Activated CD4-positive, alpha-beta T cell treated with anti-CD3 and anti-CD28 coated beads, Interleukin-2, amount 50 U/mL, for 24 hours (primary cell): ENCODE measurements at regions not wholly inside any gene's neighbourhood (a gene's known extent, or its start where the extent isn't known, plus 50 kb on each side); places are given as distances from the start of the nearest gene placed in this dataset.
"Not testable (repeated sequence)": the region's sequence is repeated elsewhere in the genome, so short reads cannot be mapped to it uniquely, and the experiment has no call there.

Experiments used
- DNase-seq, 2 donors: peaks; one replicate each; pipeline ENCODE4 v3.0.0-alpha.2; 2020; ENCODE audit warnings: low read depth in 1 of 2, low spot score in 1 of 2

- not testable (repeated sequence) for DNase-seq
Measured at GRCh38 chr21:10426812-10427211, 94.6 kb upstream of the TPTE start.

- DNase-seq: not testable (repeated sequence)
Measured at GRCh38 chr21:10427277-10427676, 94.1 kb upstream of the TPTE start.

DNA sequence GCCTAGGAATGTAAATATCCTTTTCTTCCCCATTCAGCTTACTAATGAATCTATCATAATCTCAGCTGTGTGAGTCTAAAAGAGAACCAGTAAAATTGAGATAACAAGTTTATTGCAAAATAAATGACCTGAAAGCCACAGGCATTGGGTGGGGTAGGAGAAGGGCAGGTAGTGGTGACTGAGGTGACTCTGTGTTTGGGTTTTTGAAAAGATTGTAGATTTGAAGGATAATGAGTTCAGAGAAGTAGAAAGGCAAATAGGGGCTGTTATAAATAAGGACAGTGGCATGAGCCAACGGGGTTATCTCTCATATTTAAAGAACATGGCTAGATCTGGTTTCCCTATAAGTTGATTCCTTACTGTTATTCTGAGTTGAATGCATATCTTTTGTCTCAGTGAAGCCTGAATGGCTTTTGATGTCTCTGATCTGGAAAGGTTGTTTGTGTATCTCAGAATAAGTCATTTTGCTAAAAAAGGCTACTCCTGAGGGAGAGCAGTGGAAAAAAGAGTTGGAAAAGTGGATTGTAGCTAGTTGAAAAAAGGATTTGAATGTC lies 92.3 kb upstream of the TPTE start:
- not testable (repeated sequence) for DNase-seq

DNA sequence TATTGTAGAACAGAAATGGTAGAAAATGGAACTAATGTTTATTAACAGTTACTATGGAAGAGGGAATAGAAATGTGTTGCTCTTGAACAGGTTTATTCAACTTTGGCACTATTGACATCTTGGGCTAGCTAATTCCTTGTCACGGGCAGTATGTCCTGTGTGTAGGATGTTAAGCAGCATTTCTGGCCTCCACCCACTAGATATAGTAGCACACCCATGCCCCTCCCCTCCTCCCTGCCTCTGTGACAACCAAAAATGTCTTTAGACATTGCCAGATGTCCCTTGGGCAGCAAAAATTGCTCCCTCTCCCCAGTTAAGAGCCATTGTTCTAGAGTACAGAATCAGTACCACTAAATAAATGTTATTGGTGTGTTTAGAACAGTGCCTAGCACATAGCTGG lies 91.4 kb upstream of the TPTE start:
- no peak for DNase-seq

GRCh38 chr21:10431995-10432394 lies 89.4 kb upstream of the TPTE start:
- DNase-seq: not testable (repeated sequence)

DNA sequence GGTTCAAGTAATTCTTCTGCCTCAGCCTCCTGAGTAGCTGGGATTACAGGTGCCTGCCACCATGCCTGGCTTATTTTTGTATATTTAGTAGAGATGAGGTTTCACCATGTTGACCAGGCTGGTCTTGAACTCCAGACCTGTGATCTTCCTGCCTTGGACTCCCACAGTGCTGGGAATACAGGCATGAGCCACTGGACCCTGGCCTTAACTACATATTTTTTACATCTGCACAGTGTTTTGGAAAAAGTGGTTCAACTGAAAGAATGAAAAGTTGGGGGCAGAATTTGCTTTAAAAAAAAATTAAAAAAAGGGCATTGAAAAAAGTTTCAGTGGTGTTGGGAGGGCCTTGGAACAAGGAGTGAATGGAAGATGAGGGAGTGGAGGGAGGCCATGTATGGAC lies 88.9 kb upstream of the TPTE start:
- not testable (repeated sequence) for DNase-seq

DNA sequence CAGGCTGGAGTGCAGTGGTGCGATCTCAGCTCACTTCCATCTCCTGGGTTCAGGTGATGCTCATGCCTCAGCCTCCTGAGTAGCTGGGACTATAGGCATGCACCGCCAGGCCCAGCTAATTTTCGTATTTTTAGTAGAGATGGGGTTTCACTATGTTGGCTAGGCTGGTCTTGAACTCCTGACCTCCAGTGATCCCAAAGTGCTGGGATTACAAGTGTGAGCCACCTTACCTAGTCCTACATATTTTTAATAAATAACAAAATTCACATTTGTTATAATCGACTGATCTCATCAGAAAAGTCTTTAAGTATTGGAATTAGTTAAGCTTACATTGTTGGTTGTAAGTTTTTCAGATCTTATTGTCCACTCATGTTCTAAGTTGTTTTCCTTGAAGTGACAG lies 83.4 kb upstream of the TPTE start:
- not testable (repeated sequence) for DNase-seq

GRCh38 chr21:10440639-10441038 lies 80.7 kb upstream of the TPTE start:
- DNase-seq: not testable (repeated sequence)

- not testable (repeated sequence) for DNase-seq
Measured at GRCh38 chr21:10442018-10442417, 79.4 kb upstream of the TPTE start.

GRCh38 chr21:10445685-10446084 lies 75.7 kb upstream of the TPTE start:
- DNase-seq: not testable (repeated sequence)

- not testable (repeated sequence) for DNase-seq
Measured at GRCh38 chr21:10449451-10449850, 71.9 kb upstream of the TPTE start.

DNA sequence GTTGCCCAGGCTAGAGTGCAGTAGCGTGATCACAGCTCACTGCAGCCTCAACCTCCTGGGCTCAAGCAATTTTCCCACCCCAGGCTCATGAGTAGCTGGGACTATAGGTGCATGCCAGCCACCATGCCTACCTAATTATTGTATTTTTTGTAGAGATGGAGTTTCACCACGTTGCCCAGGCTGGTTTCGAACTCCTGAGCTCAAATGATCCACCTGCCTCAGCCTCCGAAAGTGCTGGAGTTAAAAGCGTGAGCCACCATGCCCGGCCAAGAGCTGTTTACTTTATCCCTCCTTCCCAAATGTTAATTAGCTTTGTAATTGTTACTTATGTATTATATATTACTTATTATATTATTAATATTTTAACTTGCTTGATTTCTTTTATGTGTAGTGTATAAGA lies 70.1 kb upstream of the TPTE start:
- DNase-seq: not testable (repeated sequence)

DNA sequence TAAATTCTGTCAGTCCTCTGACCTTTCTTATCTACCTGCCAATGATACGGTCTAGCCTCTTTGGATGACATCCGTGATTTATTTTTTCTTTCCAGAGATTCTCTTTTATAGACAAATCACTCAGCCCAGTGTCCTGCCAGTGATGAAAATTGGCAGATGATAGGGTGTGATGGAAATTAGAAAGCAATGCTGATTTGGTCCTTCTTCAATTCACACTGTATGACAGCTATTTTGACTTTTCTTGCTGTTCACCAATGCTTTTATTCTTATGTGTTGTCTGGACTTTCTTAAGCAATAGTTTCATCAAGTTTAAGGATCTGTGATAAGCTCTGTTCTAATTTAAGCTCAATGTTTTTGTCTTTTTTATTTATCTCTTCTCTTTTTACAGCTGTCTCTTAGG lies 63.6 kb upstream of the TPTE start:
- DNase-seq: not testable (repeated sequence)

GRCh38 chr21:10460957-10461356 lies 60.4 kb upstream of the TPTE start:
- DNase-seq: not testable (repeated sequence)

DNA sequence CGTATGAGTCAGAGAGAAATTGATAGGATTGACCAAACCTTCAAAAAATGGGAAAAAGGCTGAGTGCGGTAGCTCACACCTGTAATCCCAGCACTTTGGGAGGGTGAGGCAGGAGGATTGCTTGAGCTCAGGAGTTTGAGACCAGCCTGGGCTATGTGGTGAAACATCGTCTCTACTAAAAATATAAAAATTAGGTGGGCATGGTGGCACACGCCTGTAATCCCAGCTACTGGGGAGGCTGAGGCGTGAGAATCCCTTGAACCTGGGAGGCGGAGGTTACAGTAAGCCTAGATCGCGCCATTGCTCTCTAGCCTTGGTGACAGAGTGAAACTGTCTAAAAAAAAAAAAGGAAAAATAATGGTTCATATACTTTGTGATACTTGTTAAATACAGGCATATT lies 59.9 kb upstream of the TPTE start:
- DNase-seq: not testable (repeated sequence)

DNA sequence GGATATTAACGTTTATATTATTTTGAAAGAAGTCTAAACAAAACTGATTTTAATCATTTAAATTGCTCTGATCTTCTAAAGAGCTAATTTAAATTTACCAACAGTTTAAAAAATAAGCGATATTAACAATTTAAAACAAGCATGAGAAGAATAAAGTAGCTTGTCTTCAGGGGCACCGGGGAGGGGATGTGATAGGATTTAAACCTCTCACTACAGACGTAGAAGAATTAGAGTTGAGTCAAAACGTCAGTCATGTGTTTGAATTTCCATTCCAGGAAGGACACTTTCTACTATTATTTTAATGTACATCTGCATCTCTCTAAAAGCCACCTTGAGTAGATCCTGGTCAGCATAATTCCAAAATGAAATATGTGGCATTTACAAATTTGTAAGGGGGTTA lies 58.2 kb upstream of the TPTE start:
- DNase-seq: no peak

DNA sequence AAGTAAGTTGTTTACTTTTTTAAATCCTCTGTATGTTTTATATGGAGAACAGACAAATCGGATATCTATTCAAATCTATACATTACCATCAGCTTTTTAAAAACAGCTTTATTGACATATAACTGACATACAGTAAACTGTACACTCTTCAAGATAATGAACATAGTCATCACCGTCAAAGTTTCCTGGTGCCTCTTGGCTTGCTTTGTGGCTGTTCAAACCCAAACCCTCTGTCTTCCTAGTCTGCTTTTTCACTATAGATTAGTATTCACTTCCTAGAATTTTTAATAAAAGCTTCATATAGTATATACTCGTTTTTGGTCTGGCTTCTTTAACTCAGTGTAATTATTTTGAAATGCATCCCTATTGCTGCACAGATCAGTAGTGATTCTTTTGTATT lies 56.4 kb upstream of the TPTE start:
- DNase-seq: no peak

DNA sequence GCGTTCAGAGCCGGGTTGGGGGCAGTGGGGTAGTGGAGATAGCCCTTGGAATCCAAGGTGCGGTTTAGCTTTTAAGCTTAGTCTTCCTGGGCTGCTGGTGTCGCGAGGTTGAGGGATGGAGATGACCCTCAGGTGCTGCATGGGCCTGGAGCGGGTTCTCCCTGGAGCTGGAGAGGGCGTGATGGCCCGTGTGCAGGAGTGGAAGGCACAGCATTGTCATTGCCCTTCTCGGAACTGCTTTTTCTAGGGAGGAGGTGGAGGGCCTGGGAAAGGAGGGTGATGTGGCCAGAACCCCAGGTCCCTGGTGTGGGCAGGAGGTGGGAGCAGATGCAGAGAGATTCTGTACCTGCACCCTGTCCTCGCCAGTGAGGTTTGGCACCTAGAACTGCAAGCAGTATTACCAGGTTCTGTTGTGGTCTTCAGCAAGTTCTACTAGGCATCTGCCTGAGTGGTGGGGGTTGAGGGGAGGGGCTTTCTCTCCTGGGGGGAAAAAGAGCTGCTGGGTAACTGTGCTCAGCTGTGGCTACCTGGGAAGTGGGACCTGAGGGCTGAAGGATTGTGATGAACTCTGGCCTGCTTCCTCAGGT lies 55.8 kb upstream of the TPTE start:
- not testable (repeated sequence) for DNase-seq

GRCh38 chr21:10466200-10466599 lies 55.2 kb upstream of the TPTE start:
- no peak for DNase-seq
